Nephron (organoid): ENCODE measurements at regions not wholly inside any gene's neighbourhood (a gene's known extent, or its start where the extent isn't known, plus 50 kb on each side); places are given as distances from the start of the nearest gene placed in this dataset.

Experiments
- H3K27ac Mint-ChIP-seq, 3 experiments: 2 replicates each; pipeline ENCODE4 v1.8.0; 2020; ENCODE audit warnings: mixed read lengths in 3 of 3, mild to moderate bottlenecking in 2 of 3, moderate library complexity in 1 of 3
- H3K27me3 Mint-ChIP-seq: 2 replicates; pipeline ENCODE4 v1.8.0; 2021; ENCODE audit warnings: low read depth, mild to moderate bottlenecking, moderate library complexity, mixed read lengths
- H3K36me3 Mint-ChIP-seq: 2 replicates; pipeline ENCODE4 v1.8.0; 2020; ENCODE audit warnings: low read depth, mixed read lengths
- H3K4me1 Mint-ChIP-seq: 2 replicates; pipeline ENCODE4 v1.8.0; 2020; ENCODE audit warnings: mixed read lengths
- H3K4me3 Mint-ChIP-seq, 3 experiments: 2 replicates each; pipeline ENCODE4 v1.8.0; 2020; ENCODE audit warnings: mild to moderate bottlenecking in 3 of 3, mixed read lengths in 3 of 3, moderate library complexity in 2 of 3
- H3K9me3 Mint-ChIP-seq: 2 replicates; pipeline ENCODE4 v1.8.0; 2020; ENCODE audit warnings: mixed read lengths
- CTCF ChIP-seq, 3 experiments: fragments of 200-600 bp; sonication (generic); IDR thresholded peaks; one replicate each; pipeline ENCODE4 v1.5.0; 2021; ENCODE audit warnings: antibody characterized with exemption in 3 of 3; ENCODE audit not compliant: unreplicated experiment in 3 of 3

GRCh38 chr7:20896996-20897395 is 110.3 kb upstream of the SP8 start:
- peaks cover 8% of the 10 kb centered on the region for H3K9me3 Mint-ChIP-seq
- TF ChIP-seq CTCF (IDR thresholded peaks at IDR 0.05; ENCODE audit: unreplicated experiment in 3 of 3), result no peak
- no peaks in the 10 kb centered on the region for H3K27me3 Mint-ChIP-seq
- H3K4me1 Mint-ChIP-seq, result peaks cover 3% of the 10 kb centered on the region
- H3K4me3 Mint-ChIP-seq, result no peak overlapping the region
- no peak overlapping the region for H3K27ac Mint-ChIP-seq
- no peaks in the 10 kb centered on the region for H3K36me3 Mint-ChIP-seq

- TF ChIP-seq CTCF (IDR thresholded peaks at IDR 0.05; ENCODE audit: unreplicated experiment in 3 of 3), result no peak
- Mint-ChIP-seq H3K36me3 (no peaks in the 10 kb centered on the region), H3K27ac (no peak overlapping the region), H3K9me3 (peaks cover 7% of the 10 kb centered on the region), H3K4me3 (no peak overlapping the region), H3K4me1 (peaks cover 4% of the 10 kb centered on the region), H3K27me3 (peaks cover 4% of the 10 kb centered on the region)
Measured at GRCh38 chr7:20906801-20907453, 120.2 kb upstream of the SP8 start.

GRCh38 chr7:20911081-20911480 is 124.4 kb upstream of the SP8 start:
- TF ChIP-seq CTCF (IDR thresholded peaks at IDR 0.05; ENCODE audit: unreplicated experiment in 3 of 3), result no peak
- Mint-ChIP-seq H3K9me3 (no peaks in the 10 kb centered on the region), H3K27ac (no peak overlapping the region), H3K4me3 (no peak overlapping the region), H3K36me3 (no peaks in the 10 kb centered on the region), H3K27me3 (peaks cover 4% of the 10 kb centered on the region), H3K4me1 (peaks cover 4% of the 10 kb centered on the region)

GRCh38 chr7:20913853-20914252 is 127.2 kb upstream of the SP8 start:
- no peak for TF ChIP-seq CTCF (IDR thresholded peaks at IDR 0.05; ENCODE audit: unreplicated experiment in 3 of 3)
- Mint-ChIP-seq H3K36me3 (no peaks in the 10 kb centered on the region), H3K27ac (no peak overlapping the region), H3K9me3 (no peaks in the 10 kb centered on the region), H3K27me3 (peaks cover 4% of the 10 kb centered on the region), H3K4me3 (no peak overlapping the region), H3K4me1 (no peaks in the 10 kb centered on the region)

GRCh38 chr7:20916311-20916710 is 129.6 kb upstream of the SP8 start:
- H3K4me3 Mint-ChIP-seq, result no peak overlapping the region
- H3K4me1 Mint-ChIP-seq, result no peaks in the 10 kb centered on the region
- H3K27me3 Mint-ChIP-seq, result peaks cover 2% of the 10 kb centered on the region
- no peaks in the 10 kb centered on the region for H3K36me3 Mint-ChIP-seq
- TF ChIP-seq CTCF (IDR thresholded peaks at IDR 0.05; ENCODE audit: unreplicated experiment in 3 of 3), result no peak
- no peaks in the 10 kb centered on the region for H3K9me3 Mint-ChIP-seq
- no peak overlapping the region for H3K27ac Mint-ChIP-seq

GRCh38 chr7:20917603-20918002 is 130.9 kb upstream of the SP8 start:
- Mint-ChIP-seq H3K4me1 (no peaks in the 10 kb centered on the region), H3K36me3 (no peaks in the 10 kb centered on the region), H3K4me3 (no peak overlapping the region), H3K27me3 (no peaks in the 10 kb centered on the region), H3K27ac (no peak overlapping the region), H3K9me3 (no peaks in the 10 kb centered on the region)
- no peak for TF ChIP-seq CTCF (IDR thresholded peaks at IDR 0.05; ENCODE audit: unreplicated experiment in 3 of 3)
